Panc1 (cell line): ENCODE measurements at regions not wholly inside any gene's neighbourhood (a gene's known extent, or its start where the extent isn't known, plus 50 kb on each side); places are given as distances from the start of the nearest gene placed in this dataset.

ENCODE experiments used
- ATAC-seq: fragments of 200-7000 bp; cut with Tn5 transposase; 2 replicates; pipeline ENCODE4 v1.9.1; 2020; ENCODE audit warnings: mild to moderate bottlenecking, moderate library complexity
- BruUV-seq: library from RNA; stranded (reverse); fragments of 400-500 nt; replicated peaks from 2 replicates; lab custom pipeline; 2021; lab: Mats Ljungman, UMichigan
- CTCF ChIA-PET: fragments of 300-600 bp; sonication (Branson Sonifier 250); formaldehyde crosslinking; loops from one replicate; lab custom pipeline; 2022; ENCODE audit warnings: antibody characterized with exemption; lab: Charles Lee
- POLR2A ChIA-PET: fragments of 300-600 bp; sonication (Branson Sonifier 250); formaldehyde crosslinking; loops from one replicate; lab custom pipeline; 2022; ENCODE audit warnings: antibody characterized with exemption; lab: Charles Lee
- DNase-seq: peaks from one replicate; pipeline ENCODE4 v3.0.0-alpha.2; 2010; ENCODE audit warnings: low read depth, low spot score
- H3K27ac ChIP-seq: 2 replicates; pipeline ENCODE4 v1.5.1; 2011; ENCODE audit warnings: mild to moderate bottlenecking, low read length, inconsistent platforms
- H3K27me3 ChIP-seq: fragments of 200-500 bp; sonication (Bioruptor generic); 2 replicates; pipeline ENCODE4 v1.6.0; 2014; ENCODE audit warnings: low read length, inconsistent platforms; ENCODE audit not compliant: control insufficient read depth, insufficient read depth
- H3K36me3 ChIP-seq: fragments of 200-500 bp; sonication (Bioruptor generic); 2 replicates; pipeline ENCODE4 v1.5.1; 2014; ENCODE audit warnings: inconsistent platforms, mild to moderate bottlenecking, low read length, moderate library complexity; ENCODE audit not compliant: control insufficient read depth, insufficient read depth
- H3K4me1 ChIP-seq: 2 replicates; pipeline ENCODE4 v1.5.1; 2011; ENCODE audit warnings: inconsistent platforms, mild to moderate bottlenecking, low read length, moderate library complexity; ENCODE audit not compliant: control insufficient read depth, insufficient read depth
- H3K4me3 ChIP-seq, 2 experiments: 2 replicates each; pipeline ENCODE4 v1.5.1; 2011 to 2012; ENCODE audit warnings: low read depth in 2 of 2, low read length in 2 of 2, mild to moderate bottlenecking in 2 of 2, inconsistent platforms in 1 of 2, moderate library complexity in 1 of 2
- H3K9me3 ChIP-seq: fragments of 200-500 bp; sonication (Bioruptor generic); 2 replicates; pipeline ENCODE4 v1.5.1; 2014; ENCODE audit warnings: low read depth, mild to moderate bottlenecking, inconsistent platforms, low read length, moderate library complexity; ENCODE audit not compliant: control insufficient read depth, insufficient read depth
- CTCF ChIP-seq: fragments of 450-650 bp; IDR thresholded peaks from 2 replicates; pipeline ENCODE4 v1.5.1; 2017; ENCODE audit warnings: mild to moderate bottlenecking
- POLR2AphosphoS5 ChIP-seq: IDR thresholded peaks from 2 replicates; pipeline ENCODE4 v1.6.1; 2012; ENCODE audit warnings: mild to moderate bottlenecking, low read depth, low read length, moderate library complexity
- REST ChIP-seq, 2 experiments: IDR thresholded peaks; 2 replicates each; pipeline ENCODE4 v1.6.1; 2011 to 2012; ENCODE audit warnings: low read depth in 2 of 2, control low read depth in 1 of 2, low read length in 1 of 2, mild to moderate bottlenecking in 1 of 2, moderate library complexity in 1 of 2; ENCODE audit not compliant: insufficient read depth in 1 of 2
- SIN3A ChIP-seq: IDR thresholded peaks from 2 replicates; pipeline ENCODE4 v1.6.1; 2012; ENCODE audit warnings: low read depth, mild to moderate bottlenecking, low read length, moderate library complexity, borderline replicate concordance; ENCODE audit not compliant: insufficient read depth
- TCF7L2 ChIP-seq: IDR thresholded peaks from 2 replicates; pipeline ENCODE4 v1.6.1; 2011; ENCODE audit warnings: mild to moderate bottlenecking, low read depth, low read length, inconsistent platforms
- in situ Hi-C: cut with HindIII; loops from 2 replicates; pipeline ENCODE4 v1.10.0; 2016; ENCODE audit warnings: low sequenced_read_pairs, low pct_unique_long_range_greater_than_20kb
- intact Hi-C: fragments of 100-400 bp; cut with micrococcal nuclease; formaldehyde crosslinking; loops from one replicate; pipeline ENCODE4 v1.10.0; 2022; ENCODE audit not compliant: unreplicated experiment

GRCh38 chr14:106215229-106215628 lies 688.8 kb downstream of the TMEM121 start:
- TF ChIP-seq POLR2AphosphoS5: no peak
- no peak for TF ChIP-seq SIN3A
- TF ChIP-seq TCF7L2: no peak
- TF ChIP-seq REST (IDR thresholded peaks at IDR 0.05; ENCODE audit: insufficient read depth in 1 of 2, low read depth in 2 of 2, low read length in 1 of 2): no peak
- no peak for TF ChIP-seq CTCF
- ChIA-PET POLR2A (no interaction called here), CTCF (no interaction called here)
- Histone ChIP-seq H3K9me3 (no peaks in the 10 kb centered on the region), H3K36me3 (no peaks in the 10 kb centered on the region), H3K27me3 (no peaks in the 10 kb centered on the region; the same call in 1 of the 2 replicates), H3K27ac (no peak overlapping the region), H3K4me3 (no peak overlapping the region), H3K4me1 (no peaks in the 10 kb centered on the region)
- intact Hi-C loops (no loop called here), in situ Hi-C loops (no loop called here)
- no TSS peak for BruUV-seq
- no peak for ATAC-seq
- DNase-seq: no peak

GRCh38 chr14:106216679-106217078 lies 690.3 kb downstream of the TMEM121 start:
- CTCF ChIA-PET: no interaction called here
- no peaks in the 10 kb centered on the region for H3K4me1 ChIP-seq
- ATAC-seq (no peak), DNase-seq (no peak)
- intact Hi-C loops (no loop called here), in situ Hi-C loops (no loop called here)
- H3K36me3 ChIP-seq: no peaks in the 10 kb centered on the region
- POLR2A ChIA-PET: no interaction called here
- BruUV-seq: no TSS peak
- TF ChIP-seq POLR2AphosphoS5: no peak
- TF ChIP-seq TCF7L2: no peak
- no peak for TF ChIP-seq SIN3A
- TF ChIP-seq REST (IDR thresholded peaks at IDR 0.05; ENCODE audit: insufficient read depth in 1 of 2, low read depth in 2 of 2, low read length in 1 of 2): no peak
- no peak for TF ChIP-seq CTCF
- no peaks in the 10 kb centered on the region; the same call in 1 of the 2 replicates for H3K27me3 ChIP-seq
- H3K4me3 ChIP-seq: no peak overlapping the region
- H3K27ac ChIP-seq: no peak overlapping the region
- no peaks in the 10 kb centered on the region for H3K9me3 ChIP-seq
